Glutamatergic neuron (in vitro differentiated cells): ENCODE measurements at regions not wholly inside any gene's neighbourhood (a gene's known extent, or its start where the extent isn't known, plus 50 kb on each side); places are given as distances from the start of the nearest gene placed in this dataset.
"Not testable (repeated sequence)": the region's sequence is repeated elsewhere in the genome, so short reads cannot be mapped to it uniquely, and the experiment has no call there.

Source experiments
- DNase-seq: peaks from one replicate; pipeline ENCODE4 v3.0.0; 2022
- H3K27ac Mint-ChIP-seq: one replicate; pipeline ENCODE4 v1.8.0; 2020; ENCODE audit warnings: mild to moderate bottlenecking, mixed read lengths, inconsistent platforms; ENCODE audit not compliant: unreplicated experiment
- H3K27me3 Mint-ChIP-seq: one replicate; pipeline ENCODE4 v1.8.0; 2020; ENCODE audit warnings: mild to moderate bottlenecking, moderate library complexity, mixed read lengths, inconsistent platforms; ENCODE audit not compliant: unreplicated experiment
- H3K36me3 Mint-ChIP-seq: one replicate; pipeline ENCODE4 v1.8.0; 2020; ENCODE audit warnings: mild to moderate bottlenecking, mixed read lengths, inconsistent platforms; ENCODE audit not compliant: unreplicated experiment
- H3K4me1 Mint-ChIP-seq: one replicate; pipeline ENCODE4 v1.8.0; 2020; ENCODE audit warnings: mild to moderate bottlenecking, low read depth, mixed read lengths, inconsistent platforms; ENCODE audit not compliant: unreplicated experiment
- H3K4me3 Mint-ChIP-seq: one replicate; pipeline ENCODE4 v1.8.0; 2020; ENCODE audit warnings: mild to moderate bottlenecking, mixed read lengths, inconsistent platforms; ENCODE audit not compliant: unreplicated experiment
- H3K9me3 Mint-ChIP-seq: one replicate; pipeline ENCODE4 v1.8.0; 2020; ENCODE audit warnings: mild to moderate bottlenecking, moderate library complexity, mixed read lengths, inconsistent platforms; ENCODE audit not compliant: unreplicated experiment
- TF ChIP-seq, protein P1 (sequence below): fragments of 200-600 bp; sonication (generic); IDR thresholded peaks from one replicate; pipeline ENCODE4 v1.5.0; 2021; ENCODE audit not compliant: partially characterized antibody, unreplicated experiment

DNA sequence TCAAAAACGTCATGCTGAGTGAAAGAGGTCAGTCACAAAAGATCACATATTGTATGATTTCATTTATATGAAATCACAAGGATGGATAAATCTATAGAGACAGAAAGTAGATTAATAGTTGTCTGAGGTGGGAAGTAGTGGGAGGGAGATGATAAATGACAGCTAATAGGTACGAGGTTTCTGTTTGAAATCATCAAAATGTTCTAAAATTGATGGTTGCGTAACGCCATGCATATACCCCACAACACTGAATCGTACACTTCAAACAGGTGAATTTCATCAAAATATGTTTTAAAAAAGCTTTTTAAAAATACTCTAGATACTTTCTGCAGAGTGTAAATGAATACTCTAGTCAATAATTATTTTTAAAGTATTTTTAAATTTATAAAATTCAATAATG, 303.0 kb upstream of the STAC start:
- no peak for DNase-seq
- no peaks in the 10 kb centered on the region for H3K36me3 Mint-ChIP-seq
- no peak overlapping the region for H3K4me3 Mint-ChIP-seq
- H3K27me3 Mint-ChIP-seq = no peaks in the 10 kb centered on the region
- H3K27ac Mint-ChIP-seq = no peak overlapping the region
- TF ChIP-seq, protein P1, sequence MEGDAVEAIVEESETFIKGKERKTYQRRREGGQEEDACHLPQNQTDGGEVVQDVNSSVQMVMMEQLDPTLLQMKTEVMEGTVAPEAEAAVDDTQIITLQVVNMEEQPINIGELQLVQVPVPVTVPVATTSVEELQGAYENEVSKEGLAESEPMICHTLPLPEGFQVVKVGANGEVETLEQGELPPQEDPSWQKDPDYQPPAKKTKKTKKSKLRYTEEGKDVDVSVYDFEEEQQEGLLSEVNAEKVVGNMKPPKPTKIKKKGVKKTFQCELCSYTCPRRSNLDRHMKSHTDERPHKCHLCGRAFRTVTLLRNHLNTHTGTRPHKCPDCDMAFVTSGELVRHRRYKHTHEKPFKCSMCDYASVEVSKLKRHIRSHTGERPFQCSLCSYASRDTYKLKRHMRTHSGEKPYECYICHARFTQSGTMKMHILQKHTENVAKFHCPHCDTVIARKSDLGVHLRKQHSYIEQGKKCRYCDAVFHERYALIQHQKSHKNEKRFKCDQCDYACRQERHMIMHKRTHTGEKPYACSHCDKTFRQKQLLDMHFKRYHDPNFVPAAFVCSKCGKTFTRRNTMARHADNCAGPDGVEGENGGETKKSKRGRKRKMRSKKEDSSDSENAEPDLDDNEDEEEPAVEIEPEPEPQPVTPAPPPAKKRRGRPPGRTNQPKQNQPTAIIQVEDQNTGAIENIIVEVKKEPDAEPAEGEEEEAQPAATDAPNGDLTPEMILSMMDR = no peak
- no peaks in the 10 kb centered on the region for H3K4me1 Mint-ChIP-seq
- H3K9me3 Mint-ChIP-seq = no peaks in the 10 kb centered on the region

- not testable (repeated sequence) for DNase-seq, H3K27ac Mint-ChIP-seq, H3K27me3 Mint-ChIP-seq, H3K36me3 Mint-ChIP-seq, H3K4me3 Mint-ChIP-seq, H3K9me3 Mint-ChIP-seq, H3K4me1 Mint-ChIP-seq
These were observed 297.3 kb upstream of the STAC start for GRCh38 chr3:36082958-36083357.

DNA sequence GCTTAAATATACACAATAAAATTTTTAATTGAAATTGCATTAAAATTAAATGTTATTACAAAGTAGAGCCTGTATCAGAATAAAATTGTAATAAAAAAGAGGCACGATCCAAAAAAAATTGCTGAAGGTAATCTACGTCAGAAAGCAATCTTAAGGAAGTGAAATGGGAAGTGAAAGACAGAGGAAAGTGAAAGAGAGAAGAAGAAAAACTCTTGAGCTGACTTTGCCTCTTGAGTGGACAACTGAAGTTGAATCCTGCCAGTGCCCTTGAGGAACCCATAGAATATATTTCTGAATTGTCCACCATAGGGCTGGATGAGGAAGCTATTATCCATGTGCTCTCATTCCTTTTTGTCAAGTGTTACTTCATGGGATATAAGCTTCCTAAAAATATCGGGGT, 285.1 kb upstream of the STAC start:
- TF ChIP-seq, protein P1 = no peak
- H3K9me3 Mint-ChIP-seq = no peaks in the 10 kb centered on the region
- no peak for DNase-seq
- H3K4me3 Mint-ChIP-seq = no peak overlapping the region
- H3K4me1 Mint-ChIP-seq = no peaks in the 10 kb centered on the region
- H3K27me3 Mint-ChIP-seq = no peaks in the 10 kb centered on the region
- no peaks in the 10 kb centered on the region for H3K36me3 Mint-ChIP-seq
- no peak overlapping the region for H3K27ac Mint-ChIP-seq

- H3K27me3 Mint-ChIP-seq = no peaks in the 10 kb centered on the region
- H3K27ac Mint-ChIP-seq = no peak overlapping the region
- H3K4me3 Mint-ChIP-seq = no peak overlapping the region
- no peak for DNase-seq
- H3K4me1 Mint-ChIP-seq = peaks cover 5% of the 10 kb centered on the region
- H3K36me3 Mint-ChIP-seq = no peaks in the 10 kb centered on the region
- peaks cover 2% of the 10 kb centered on the region for H3K9me3 Mint-ChIP-seq
- TF ChIP-seq, protein P1 = no peak
These were observed 283.1 kb upstream of the STAC start for GRCh38 chr3:36097209-36097608.

- H3K27me3 Mint-ChIP-seq = no peaks in the 10 kb centered on the region
These were observed 266.0 kb upstream of the STAC start for GRCh38 chr3:36114353-36114752.

More at GRCh38 chr3:36114353-36114752, 266.0 kb upstream of the STAC start:
- Mint-ChIP-seq H3K4me1 (no peaks in the 10 kb centered on the region), H3K27ac (no peak overlapping the region), H3K36me3 (no peaks in the 10 kb centered on the region), H3K9me3 (no peaks in the 10 kb centered on the region), H3K4me3 (no peak overlapping the region)
- TF ChIP-seq, protein P1 = no peak
- DNase-seq = no peak
